CD4-positive, alpha-beta T cell (primary cell): ENCODE measurements at regions not wholly inside any gene's neighbourhood (a gene's known extent, or its start where the extent isn't known, plus 50 kb on each side); places are given as distances from the start of the nearest gene placed in this dataset.

Experiments
- ATAC-seq: fragments of 200-7000 bp; cut with Tn5 transposase; one replicate; pipeline ENCODE4 v1.10.0; 2022; ENCODE audit warnings: mild to moderate bottlenecking; ENCODE audit not compliant: poor library complexity
- CTCF ChIA-PET: fragments of 350-600 bp; sonication (Branson Sonifier 250); formaldehyde crosslinking; loops from one replicate; lab custom pipeline; 2021; ENCODE audit warnings: antibody characterized with exemption, inconsistent platforms; lab: Charles Lee
- POLR2A ChIA-PET: fragments of 350-600 bp; sonication (Branson Sonifier 250); formaldehyde crosslinking; loops from one replicate; lab custom pipeline; 2021; ENCODE audit warnings: antibody characterized with exemption, inconsistent platforms; lab: Charles Lee
- DNase-seq, 14 experiments: peaks; one replicate each; pipeline ENCODE4 v3.0.0-alpha.2; 2013 to 2020; ENCODE audit warnings: mixed read lengths in 2 of 14
- H3K27ac ChIP-seq, 2 donors: one replicate each; pipeline versions ENCODE4 v1.5.1 to v1.7.0; 2013; ENCODE audit warnings: low read length in 2 of 2, low read depth in 1 of 2, mild to moderate bottlenecking in 1 of 2
- H3K27me3 ChIP-seq, 2 experiments: 1 replicate in 1 of 2; 2 replicates in 1 of 2; pipeline versions ENCODE4 v1.6.1 to v1.7.0; 2013; ENCODE audit warnings: low read length in 2 of 2, control low read depth in 1 of 2, mild to moderate bottlenecking in 1 of 2, moderate library complexity in 1 of 2; ENCODE audit not compliant: insufficient read depth in 2 of 2, control insufficient read depth in 1 of 2
- H3K36me3 ChIP-seq: one replicate; pipeline ENCODE4 v1.6.1; 2013; ENCODE audit warnings: low read length, control low read depth; ENCODE audit not compliant: insufficient read depth
- H3K4me1 ChIP-seq: one replicate; pipeline ENCODE4 v1.6.1; 2013; ENCODE audit warnings: low read length, control low read depth; ENCODE audit not compliant: insufficient read depth
- H3K4me3 ChIP-seq: one replicate; pipeline ENCODE4 v1.5.1; 2013; ENCODE audit warnings: mild to moderate bottlenecking, low read length, moderate library complexity
- H3K9me3 ChIP-seq, 2 experiments: 1 replicate in 1 of 2; 2 replicates in 1 of 2; pipeline versions ENCODE4 v1.6.1 to v1.7.0; 2013; ENCODE audit warnings: low read length in 2 of 2, mild to moderate bottlenecking in 2 of 2, control low read depth in 1 of 2, moderate library complexity in 1 of 2; ENCODE audit not compliant: control insufficient read depth in 1 of 2, insufficient read depth in 1 of 2
- H3K27ac Mint-ChIP-seq: one replicate; pipeline ENCODE4 v1.8.0; 2020; ENCODE audit warnings: mixed read lengths
- H3K27me3 Mint-ChIP-seq: one replicate; pipeline ENCODE4 v1.8.0; 2021; ENCODE audit warnings: mixed read lengths
- H3K36me3 Mint-ChIP-seq: one replicate; pipeline ENCODE4 v1.8.0; 2021; ENCODE audit warnings: low read depth, mixed read lengths
- H3K4me1 Mint-ChIP-seq: one replicate; pipeline ENCODE4 v1.8.0; 2021; ENCODE audit warnings: low read depth, mixed read lengths
- H3K4me3 Mint-ChIP-seq: one replicate; pipeline ENCODE4 v1.8.0; 2020; ENCODE audit warnings: mild to moderate bottlenecking, mixed read lengths
- H3K9me3 Mint-ChIP-seq: one replicate; pipeline ENCODE4 v1.8.0; 2020; ENCODE audit warnings: mixed read lengths
- intact Hi-C, 2 experiments: fragments of 100-400 bp; cut with DNase I in 1 of 2; cut with micrococcal nuclease in 1 of 2; formaldehyde crosslinking; loops; one replicate each; pipeline versions ENCODE4 v1.15.1 to v1.9.0; 2023 to 2025; cut with DNase I, micrococcal nuclease
- TF ChIP-seq, protein P1 (sequence below): fragments of 200-600 bp; IDR thresholded peaks from one replicate; pipeline ENCODE4 v1.8.0; 2022; ENCODE audit warnings: antibody characterized with exemption, mild to moderate bottlenecking

- Mint-ChIP-seq H3K27me3 (no peaks in the 10 kb centered on the region), H3K9me3 (no peaks in the 10 kb centered on the region), H3K36me3 (no peaks in the 10 kb centered on the region), H3K4me1 (no peaks in the 10 kb centered on the region), H3K27ac (no peak overlapping the region), H3K4me3 (no peak overlapping the region)
- DNase-seq (no peak), ATAC-seq (no peak)
- TF ChIP-seq, protein P1, sequence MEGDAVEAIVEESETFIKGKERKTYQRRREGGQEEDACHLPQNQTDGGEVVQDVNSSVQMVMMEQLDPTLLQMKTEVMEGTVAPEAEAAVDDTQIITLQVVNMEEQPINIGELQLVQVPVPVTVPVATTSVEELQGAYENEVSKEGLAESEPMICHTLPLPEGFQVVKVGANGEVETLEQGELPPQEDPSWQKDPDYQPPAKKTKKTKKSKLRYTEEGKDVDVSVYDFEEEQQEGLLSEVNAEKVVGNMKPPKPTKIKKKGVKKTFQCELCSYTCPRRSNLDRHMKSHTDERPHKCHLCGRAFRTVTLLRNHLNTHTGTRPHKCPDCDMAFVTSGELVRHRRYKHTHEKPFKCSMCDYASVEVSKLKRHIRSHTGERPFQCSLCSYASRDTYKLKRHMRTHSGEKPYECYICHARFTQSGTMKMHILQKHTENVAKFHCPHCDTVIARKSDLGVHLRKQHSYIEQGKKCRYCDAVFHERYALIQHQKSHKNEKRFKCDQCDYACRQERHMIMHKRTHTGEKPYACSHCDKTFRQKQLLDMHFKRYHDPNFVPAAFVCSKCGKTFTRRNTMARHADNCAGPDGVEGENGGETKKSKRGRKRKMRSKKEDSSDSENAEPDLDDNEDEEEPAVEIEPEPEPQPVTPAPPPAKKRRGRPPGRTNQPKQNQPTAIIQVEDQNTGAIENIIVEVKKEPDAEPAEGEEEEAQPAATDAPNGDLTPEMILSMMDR, result no peak
- ChIA-PET POLR2A (no interaction called here), CTCF (no interaction called here)
- intact Hi-C loops, result no loop called here
- Histone ChIP-seq H3K4me1 (no peaks in the 10 kb centered on the region), H3K27me3 (no peaks in the 10 kb centered on the region), H3K27ac (no peak overlapping the region), H3K4me3 (no peak overlapping the region), H3K36me3 (no peaks in the 10 kb centered on the region), H3K9me3 (no peaks in the 10 kb centered on the region)
These were observed 108.7 kb upstream of the DUSP10 start for GRCh38 chr1:221850470-221851187.

GRCh38 chr1:221849897-221850296 lies 108.0 kb upstream of the DUSP10 start:
- no peaks in the 10 kb centered on the region for H3K27me3 Mint-ChIP-seq
- no peak for ATAC-seq
- POLR2A ChIA-PET, result no interaction called here

DNA sequence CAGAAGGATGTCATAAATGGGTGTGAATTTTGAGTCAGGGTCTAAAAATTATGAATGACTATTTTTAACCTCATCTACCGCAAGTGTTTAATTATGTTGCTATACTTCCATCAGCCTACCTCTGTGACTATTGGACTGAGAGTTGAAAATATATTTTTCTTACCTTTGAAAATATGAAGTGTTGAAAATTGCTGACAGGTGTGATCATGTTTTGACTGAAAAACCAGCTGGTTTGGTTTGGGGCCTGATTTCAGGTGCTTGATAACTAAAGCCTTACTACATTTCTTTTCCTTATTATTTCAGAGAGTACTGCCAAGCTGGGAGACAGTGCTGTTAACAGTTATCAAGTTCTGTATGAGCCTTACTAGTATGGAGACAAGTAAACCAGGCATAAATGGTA lies 107.2 kb upstream of the DUSP10 start:
- Mint-ChIP-seq H3K27me3 (no peaks in the 10 kb centered on the region), H3K4me1 (no peaks in the 10 kb centered on the region), H3K4me3 (no peak overlapping the region), H3K27ac (no peak overlapping the region), H3K36me3 (no peaks in the 10 kb centered on the region), H3K9me3 (no peaks in the 10 kb centered on the region)
- TF ChIP-seq, protein P1, result no peak
- Histone ChIP-seq H3K36me3 (no peaks in the 10 kb centered on the region), H3K27me3 (no peaks in the 10 kb centered on the region), H3K9me3 (no peaks in the 10 kb centered on the region), H3K27ac (no peak overlapping the region), H3K4me3 (no peak overlapping the region), H3K4me1 (no peaks in the 10 kb centered on the region)
- intact Hi-C loops, result no loop called here
- ChIA-PET CTCF (no interaction called here), POLR2A (no interaction called here)
- DNase-seq (no peak), ATAC-seq (no peak)

More at GRCh38 chr1:221849897-221850296, 108.0 kb upstream of the DUSP10 start:
- no peak overlapping the region for H3K4me3 ChIP-seq
- CTCF ChIA-PET, result no interaction called here
- no peaks in the 10 kb centered on the region for H3K9me3 Mint-ChIP-seq
- H3K27ac ChIP-seq, result no peak overlapping the region
- DNase-seq, result no peak
- H3K36me3 ChIP-seq, result no peaks in the 10 kb centered on the region
- intact Hi-C loops, result no loop called here
- no peaks in the 10 kb centered on the region for H3K4me1 ChIP-seq
- TF ChIP-seq, protein P1, result no peak
- no peaks in the 10 kb centered on the region for H3K4me1 Mint-ChIP-seq
- no peaks in the 10 kb centered on the region for H3K27me3 ChIP-seq
- no peaks in the 10 kb centered on the region for H3K9me3 ChIP-seq
- no peaks in the 10 kb centered on the region for H3K36me3 Mint-ChIP-seq
- no peak overlapping the region for H3K4me3 Mint-ChIP-seq
- no peak overlapping the region for H3K27ac Mint-ChIP-seq
